CD4-positive, alpha-beta memory T cell (primary cell): ENCODE measurements at regions not wholly inside any gene's neighbourhood (a gene's known extent, or its start where the extent isn't known, plus 50 kb on each side); places are given as distances from the start of the nearest gene placed in this dataset.

ENCODE experiments used
- CTCF ChIA-PET: fragments of 350-600 bp; sonication (Branson Sonifier 250); formaldehyde crosslinking; loops from one replicate; lab custom pipeline; 2021; ENCODE audit warnings: inconsistent platforms; ENCODE audit not compliant: partially characterized antibody; lab: Charles Lee
- POLR2A ChIA-PET: fragments of 350-600 bp; sonication (Branson Sonifier 250); formaldehyde crosslinking; loops from one replicate; lab custom pipeline; 2021; ENCODE audit not compliant: partially characterized antibody; lab: Charles Lee
- DNase-seq, 5 donors: peaks; one replicate each; pipeline versions ENCODE4 v3.0.0 to v3.0.0-alpha.2; 2020 to 2022; ENCODE audit warnings: mixed read lengths in 1 of 5
- H3K27ac ChIP-seq: one replicate; pipeline ENCODE4 v1.7.0; 2013; ENCODE audit warnings: low read depth, low read length
- H3K27me3 ChIP-seq: 2 replicates; pipeline ENCODE4 v1.7.0; 2013; ENCODE audit warnings: mild to moderate bottlenecking, low read length, moderate library complexity; ENCODE audit not compliant: insufficient read depth
- H3K36me3 ChIP-seq: 2 replicates; pipeline ENCODE4 v1.7.0; 2013; ENCODE audit warnings: mild to moderate bottlenecking, low read length, moderate library complexity; ENCODE audit not compliant: insufficient read depth
- H3K4me1 ChIP-seq: 2 replicates; pipeline ENCODE4 v1.7.0; 2013; ENCODE audit warnings: mild to moderate bottlenecking, low read length, moderate library complexity; ENCODE audit not compliant: insufficient read depth
- H3K4me3 ChIP-seq, 2 donors: one replicate each; pipeline ENCODE4 v1.7.0; 2013; ENCODE audit warnings: low read length in 2 of 2, mild to moderate bottlenecking in 1 of 2
- H3K9me3 ChIP-seq, 2 donors: one replicate each; pipeline ENCODE4 v1.7.0; 2013; ENCODE audit warnings: low read length in 2 of 2, control low read depth in 1 of 2; ENCODE audit not compliant: control insufficient read depth in 1 of 2
- H3K27ac Mint-ChIP-seq, 7 donors: one replicate each; pipeline ENCODE4 v1.8.0; 2020 to 2021; ENCODE audit warnings: mixed read lengths in 7 of 7, mild to moderate bottlenecking in 6 of 7, inconsistent platforms in 3 of 7, moderate library complexity in 3 of 7
- H3K27me3 Mint-ChIP-seq, 2 donors: one replicate each; pipeline ENCODE4 v1.8.0; 2020 to 2021; ENCODE audit warnings: mixed read lengths in 2 of 2
- H3K36me3 Mint-ChIP-seq, 2 donors: one replicate each; pipeline ENCODE4 v1.8.0; 2020 to 2021; ENCODE audit warnings: mixed read lengths in 2 of 2, inconsistent platforms in 1 of 2, mild to moderate bottlenecking in 1 of 2
- H3K4me1 Mint-ChIP-seq, 4 donors: one replicate each; pipeline ENCODE4 v1.8.0; 2020 to 2021; ENCODE audit warnings: mixed read lengths in 4 of 4, mild to moderate bottlenecking in 1 of 4
- H3K4me3 Mint-ChIP-seq, 8 donors: one replicate each; pipeline ENCODE4 v1.8.0; 2020 to 2021; ENCODE audit warnings: mixed read lengths in 8 of 8, mild to moderate bottlenecking in 7 of 8, moderate library complexity in 6 of 8, inconsistent platforms in 3 of 8
- H3K9me3 Mint-ChIP-seq, 8 donors: one replicate each; pipeline ENCODE4 v1.8.0; 2020 to 2021; ENCODE audit warnings: mixed read lengths in 8 of 8, mild to moderate bottlenecking in 5 of 8, inconsistent platforms in 3 of 8, moderate library complexity in 1 of 8
- intact Hi-C: fragments of 100-400 bp; cut with micrococcal nuclease; formaldehyde crosslinking; loops from one replicate; pipeline ENCODE4 v1.15.1; 2023

- H3K27ac Mint-ChIP-seq, result no peak overlapping the region
- H3K4me1 Mint-ChIP-seq, result no peaks in the 10 kb centered on the region
- no peaks in the 10 kb centered on the region for H3K9me3 ChIP-seq
- CTCF ChIA-PET, result no interaction called here
- POLR2A ChIA-PET, result no interaction called here
- DNase-seq, result no peak
- intact Hi-C loops, result no loop called here
- no peak overlapping the region for H3K4me3 Mint-ChIP-seq
- H3K4me3 ChIP-seq, result no peak overlapping the region
- H3K27me3 Mint-ChIP-seq, result peaks cover 0 to 2% of the 10 kb centered on the region in 2 donors
- no peaks in the 10 kb centered on the region for H3K36me3 Mint-ChIP-seq
- H3K4me1 ChIP-seq, result no peaks in the 10 kb centered on the region
- no peaks in the 10 kb centered on the region for H3K27me3 ChIP-seq
- H3K27ac ChIP-seq, result no peak overlapping the region
- no peaks in the 10 kb centered on the region for H3K36me3 ChIP-seq
- no peaks in the 10 kb centered on the region for H3K9me3 Mint-ChIP-seq
Observed at GRCh38 chr18:78927616-78928015, 52.0 kb upstream of the SALL3 start.

DNA sequence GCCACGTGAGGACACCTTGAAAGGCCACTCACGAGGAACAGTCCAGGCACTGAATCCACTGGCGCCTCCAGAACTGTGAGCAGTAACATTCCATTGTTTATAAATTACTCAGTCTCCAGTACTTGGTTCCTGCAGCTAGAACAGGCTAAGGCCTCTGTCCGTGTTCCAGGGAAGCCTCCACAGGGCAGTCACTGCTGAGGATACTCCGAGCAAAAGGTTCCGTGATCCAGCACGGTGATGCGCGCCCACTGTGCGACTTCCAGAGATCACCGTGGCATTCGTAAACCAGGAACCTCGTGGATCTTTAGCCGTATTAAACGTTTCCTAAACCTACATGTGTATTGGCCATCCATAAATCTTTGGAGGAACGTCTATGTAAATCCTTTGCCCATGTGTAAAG lies 51.5 kb upstream of the SALL3 start:
- Histone ChIP-seq H3K27ac (no peak overlapping the region), H3K9me3 (no peaks in the 10 kb centered on the region), H3K4me1 (no peaks in the 10 kb centered on the region), H3K27me3 (no peaks in the 10 kb centered on the region), H3K36me3 (no peaks in the 10 kb centered on the region), H3K4me3 (no peak overlapping the region)
- no peaks in the 10 kb centered on the region for H3K36me3 Mint-ChIP-seq
- H3K4me3 Mint-ChIP-seq, result no peak overlapping the region
- no peak for DNase-seq
- H3K27me3 Mint-ChIP-seq, result peaks cover 0 to 2% of the 10 kb centered on the region in 2 donors
- no peaks in the 10 kb centered on the region for H3K9me3 Mint-ChIP-seq
- no peak overlapping the region for H3K27ac Mint-ChIP-seq
- intact Hi-C loops, result no loop called here
- POLR2A ChIA-PET, result no interaction called here
- CTCF ChIA-PET, result no interaction called here
- no peaks in the 10 kb centered on the region for H3K4me1 Mint-ChIP-seq

DNA sequence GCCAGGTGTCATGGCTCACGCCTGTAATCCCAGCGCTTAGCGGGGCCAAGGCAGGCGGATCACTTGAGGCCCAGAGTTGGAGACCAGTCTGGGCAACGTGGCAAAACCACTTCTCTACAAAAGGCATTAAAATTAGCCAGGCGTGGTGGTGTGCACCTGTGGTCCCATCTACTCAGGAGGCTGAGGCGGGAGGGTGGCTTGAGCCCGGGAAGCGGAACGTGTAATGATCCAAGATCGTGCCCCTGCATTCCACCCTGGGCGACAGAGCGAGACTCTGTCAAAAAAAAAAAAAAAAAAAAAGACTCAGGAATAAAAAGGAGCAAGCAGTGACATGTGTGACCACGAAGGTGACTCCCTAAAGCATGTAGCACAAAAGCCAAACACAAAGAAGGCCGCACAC lies 50.1 kb upstream of the SALL3 start:
- Histone ChIP-seq H3K27me3 (no peaks in the 10 kb centered on the region), H3K27ac (no peak overlapping the region), H3K4me1 (no peaks in the 10 kb centered on the region), H3K9me3 (no peaks in the 10 kb centered on the region), H3K36me3 (no peaks in the 10 kb centered on the region), H3K4me3 (no peak overlapping the region)
- H3K4me3 Mint-ChIP-seq, result no peak overlapping the region
- CTCF ChIA-PET, result no interaction called here
- intact Hi-C loops, result no loop called here
- peaks cover 0 to 1% of the 10 kb centered on the region in 2 donors for H3K27me3 Mint-ChIP-seq
- no peak for DNase-seq
- H3K36me3 Mint-ChIP-seq, result no peaks in the 10 kb centered on the region
- H3K9me3 Mint-ChIP-seq, result no peaks in the 10 kb centered on the region
- no peaks in the 10 kb centered on the region for H3K4me1 Mint-ChIP-seq
- POLR2A ChIA-PET, result no interaction called here
- H3K27ac Mint-ChIP-seq, result no peak overlapping the region
